Astrocyte (in vitro differentiated cells and primary cell): ENCODE measurements at regions not wholly inside any gene's neighbourhood (a gene's known extent, or its start where the extent isn't known, plus 50 kb on each side); places are given as distances from the start of the nearest gene placed in this dataset.

Experiments used
- CTCF ChIP-seq: IDR thresholded peaks from 2 replicates; pipeline ENCODE4 v1.5.1; 2011; ENCODE audit warnings: low read depth, mild to moderate bottlenecking, inconsistent platforms, low read length, moderate library complexity; ENCODE audit not compliant: insufficient read depth
- EZH2 ChIP-seq: IDR thresholded peaks from 2 replicates; pipeline ENCODE4 v1.6.1; 2012; ENCODE audit warnings: mild to moderate bottlenecking, low read length, inconsistent platforms; ENCODE audit not compliant: insufficient read depth

GRCh38 chr6:84547341-84547801 is 217.0 kb downstream of the TBX18 start:
- TF ChIP-seq CTCF, result no peak
- TF ChIP-seq EZH2, result no peak
